Stimulated activated CD4-positive, alpha-beta T cell treated with anti-CD3 and anti-CD28 coated beads, Interleukin-15, amount 100 ng/mL, for 1 hour (primary cell): ENCODE measurements at regions not wholly inside any gene's neighbourhood (a gene's known extent, or its start where the extent isn't known, plus 50 kb on each side); places are given as distances from the start of the nearest gene placed in this dataset.
"Not testable (repeated sequence)": the region's sequence is repeated elsewhere in the genome, so short reads cannot be mapped to it uniquely, and the experiment has no call there.

Source experiments
- DNase-seq, 2 donors: peaks; one replicate each; pipeline ENCODE4 v3.0.0-alpha.2; 2020; ENCODE audit warnings: low read depth in 1 of 2, low spot score in 1 of 2

DNA sequence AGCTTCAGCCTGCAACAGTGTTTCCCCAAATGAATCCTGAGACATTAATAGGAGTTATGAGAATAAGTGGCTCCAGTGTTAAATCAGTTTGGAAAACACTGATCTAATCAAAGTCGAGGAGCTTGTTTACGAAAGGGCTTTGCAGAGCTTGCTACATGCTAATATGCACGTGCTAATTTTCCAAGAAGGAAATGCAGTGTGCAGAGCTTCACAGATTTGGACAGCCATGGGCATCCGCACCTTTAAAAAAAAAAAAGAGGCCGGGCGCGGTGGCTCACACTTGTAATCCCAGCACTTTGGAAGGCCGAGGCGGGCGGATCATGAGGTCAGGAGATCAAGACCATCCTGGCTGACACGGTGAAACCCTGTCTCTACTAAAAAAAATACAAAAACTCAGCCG, 79.7 kb upstream of the LMO2 start:
- not testable (repeated sequence) for DNase-seq

- no peak for DNase-seq
Observed at GRCh38 chr11:33970984-33971466, 79.1 kb upstream of the LMO2 start.

GRCh38 chr11:33967451-33967850, 75.6 kb upstream of the LMO2 start:
- DNase-seq: no peak

DNA sequence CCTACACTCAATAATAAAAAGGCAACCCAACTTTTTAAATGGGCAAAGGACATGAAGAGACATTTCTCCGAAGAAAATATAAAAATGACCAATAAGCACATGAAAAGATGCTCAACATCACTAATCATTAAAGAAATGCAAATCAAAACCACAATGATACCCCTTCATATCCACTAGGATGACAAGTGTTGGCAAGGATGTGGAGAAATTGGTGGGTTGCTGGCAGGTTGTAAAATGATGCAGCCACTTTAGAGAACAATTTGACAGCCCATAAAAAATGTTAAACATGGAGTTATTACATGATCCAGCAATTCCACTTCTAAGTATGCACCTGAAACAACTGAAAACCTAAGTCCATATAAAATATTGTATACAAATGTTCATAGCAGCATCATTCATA, 73.2 kb upstream of the LMO2 start:
- DNase-seq: no peak

DNA sequence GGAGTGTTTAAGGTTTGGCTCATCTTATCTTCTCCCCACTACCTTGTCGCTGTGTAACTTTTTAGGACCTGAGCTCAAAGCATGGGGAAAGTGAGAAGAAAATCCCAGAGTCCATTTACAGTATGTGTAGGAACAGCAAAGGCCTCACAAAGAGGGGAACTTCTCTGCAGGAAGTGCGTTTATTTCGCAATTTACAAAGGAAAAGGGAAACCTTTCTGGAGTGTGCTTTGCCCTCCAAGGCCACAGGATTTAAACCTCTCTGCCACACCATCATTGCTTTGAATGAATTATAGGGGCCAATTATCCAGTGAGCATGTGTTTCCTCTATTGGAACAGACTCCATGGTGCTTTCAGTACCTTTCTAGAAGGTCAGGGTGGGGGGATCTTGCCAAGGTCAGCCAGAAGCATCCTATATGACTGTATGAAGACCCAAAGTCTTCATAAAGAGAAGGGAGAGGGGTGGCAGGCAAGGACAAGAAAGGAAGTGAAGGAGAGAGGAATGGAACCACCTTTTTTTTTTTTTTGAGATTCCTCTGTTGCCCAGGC, 68.1 kb upstream of the LMO2 start:
- no peak for DNase-seq

GRCh38 chr11:33957304-33957917, 65.5 kb upstream of the LMO2 start:
- no peak for DNase-seq

DNA sequence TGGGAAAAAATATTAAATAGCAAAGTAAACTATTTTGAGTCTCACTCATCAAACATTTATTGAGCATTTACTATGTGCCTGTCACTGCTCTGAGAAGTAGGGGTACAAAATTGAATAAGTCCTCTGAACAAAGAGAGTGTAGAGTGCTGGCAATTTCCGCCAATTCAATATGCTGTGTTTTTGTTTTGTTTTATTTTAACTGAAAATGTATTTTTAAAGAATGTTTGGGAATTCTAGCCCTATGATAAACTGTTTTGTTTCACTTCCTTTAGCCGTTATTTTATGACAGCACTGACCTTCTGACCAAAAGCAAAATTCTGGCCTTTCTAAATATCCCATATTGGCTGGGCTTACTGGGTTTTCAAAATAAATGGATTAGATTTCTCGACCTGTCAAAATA, 64.7 kb upstream of the LMO2 start:
- no peak for DNase-seq

DNA sequence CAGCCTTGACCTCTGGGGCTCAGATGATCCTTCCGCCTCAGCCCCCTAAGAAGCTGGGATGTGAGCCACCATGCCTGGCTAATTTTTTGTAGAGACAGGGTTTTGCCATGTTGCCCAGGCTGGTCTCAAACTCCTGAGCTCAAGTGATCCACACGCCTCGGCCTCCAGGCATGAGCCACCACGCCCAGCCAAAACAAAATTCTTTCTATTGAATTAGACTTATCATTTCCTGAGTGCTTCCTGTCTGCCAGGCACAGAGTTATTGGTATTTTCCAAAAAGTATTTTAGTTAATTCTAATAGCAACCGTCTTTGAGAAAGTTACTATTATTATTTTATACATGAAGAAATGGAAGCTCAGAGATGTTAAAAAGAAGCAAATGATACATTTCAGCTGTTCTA, 61.4 kb upstream of the LMO2 start:
- DNase-seq: no peak

DNA sequence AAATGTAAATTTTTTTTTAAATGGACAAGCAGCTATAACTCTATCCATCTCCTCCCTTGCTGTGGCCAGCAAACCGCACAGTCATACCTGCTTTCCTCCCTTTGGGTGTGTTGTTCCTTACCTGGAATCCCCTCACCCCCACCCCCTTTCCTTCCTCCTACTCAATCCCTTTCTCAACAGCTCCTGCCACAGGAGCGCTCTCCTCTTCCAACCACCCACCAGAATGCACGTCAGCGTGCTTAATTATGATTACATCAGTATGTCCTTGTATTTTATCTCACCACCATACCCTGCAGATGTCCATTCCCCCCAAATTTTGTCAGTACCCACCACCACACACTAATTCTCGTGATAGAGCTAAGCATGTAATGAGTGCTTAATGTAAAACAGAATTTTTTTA, 60.9 kb upstream of the LMO2 start:
- no peak for DNase-seq

DNA sequence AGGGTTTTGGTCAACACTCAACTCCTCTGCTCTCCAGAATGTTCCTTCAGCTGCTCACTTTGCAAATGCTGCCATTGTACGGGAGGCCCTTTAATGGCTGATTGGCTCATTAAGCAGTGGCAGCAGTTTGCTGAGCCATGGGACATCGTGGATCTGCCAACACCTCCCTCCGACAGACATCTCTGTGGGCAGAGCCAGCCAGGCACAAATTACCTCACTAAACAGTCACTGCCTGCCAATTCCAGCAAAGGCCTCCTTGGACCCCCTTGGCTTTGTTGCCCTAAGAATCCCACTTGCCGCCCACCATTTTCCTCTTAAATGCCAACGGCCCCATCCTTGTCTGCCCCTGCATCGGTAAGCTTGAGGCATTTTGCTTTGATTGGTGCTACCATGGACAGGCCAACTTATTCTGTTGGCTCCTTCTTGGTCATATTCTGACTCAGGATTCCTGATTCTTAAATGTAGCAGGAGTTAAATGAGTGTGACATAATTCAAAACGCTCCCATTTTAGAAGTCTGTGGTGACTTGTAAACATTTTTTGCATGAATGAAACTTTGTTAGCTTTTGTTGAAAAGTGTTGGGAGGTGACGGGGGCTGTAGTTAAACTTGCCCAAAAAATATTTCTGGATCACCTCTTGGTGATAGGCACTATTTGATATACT, 57.5 kb upstream of the LMO2 start:
- DNase-seq: no peak

DNA sequence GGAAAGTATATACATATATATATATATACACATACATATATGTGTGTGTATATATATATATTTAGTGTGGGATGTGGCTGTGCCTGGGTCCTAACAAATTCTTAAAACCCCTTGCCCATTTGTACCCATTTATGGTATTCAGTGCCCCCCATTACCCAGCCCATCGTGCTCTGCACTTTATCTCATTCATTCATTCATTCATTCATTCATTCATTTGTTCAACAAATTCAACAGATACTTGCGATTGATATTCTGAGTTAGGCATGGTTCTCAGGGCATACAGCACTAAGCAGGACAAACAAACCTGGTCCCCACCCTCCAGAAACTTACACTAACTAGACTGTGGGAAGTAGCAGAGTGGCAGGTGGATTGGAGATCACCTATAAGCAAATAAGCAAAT, 56.6 kb upstream of the LMO2 start:
- no peak for DNase-seq

- not testable (repeated sequence) for DNase-seq
Observed at GRCh38 chr11:33947918-33948317, 56.0 kb upstream of the LMO2 start.

DNA sequence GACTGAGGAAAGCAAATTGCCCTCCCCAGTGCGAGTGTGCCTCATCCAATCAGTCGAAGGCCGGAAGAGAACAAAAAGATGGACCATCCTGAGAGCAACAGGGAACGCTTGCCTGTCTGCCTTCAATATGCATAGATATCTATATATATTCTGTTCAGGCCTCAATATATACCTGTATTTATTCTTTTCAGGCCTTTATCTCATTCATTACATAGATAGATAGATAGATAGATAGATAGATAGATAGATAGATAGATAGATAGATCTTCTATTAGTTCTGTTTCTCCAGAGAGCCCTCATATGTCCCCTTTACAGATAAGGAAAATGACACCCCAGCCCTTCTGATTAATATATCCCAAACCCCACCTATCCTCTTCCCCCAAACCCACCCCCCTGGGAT, 55.1 kb upstream of the LMO2 start:
- DNase-seq: no peak

DNA sequence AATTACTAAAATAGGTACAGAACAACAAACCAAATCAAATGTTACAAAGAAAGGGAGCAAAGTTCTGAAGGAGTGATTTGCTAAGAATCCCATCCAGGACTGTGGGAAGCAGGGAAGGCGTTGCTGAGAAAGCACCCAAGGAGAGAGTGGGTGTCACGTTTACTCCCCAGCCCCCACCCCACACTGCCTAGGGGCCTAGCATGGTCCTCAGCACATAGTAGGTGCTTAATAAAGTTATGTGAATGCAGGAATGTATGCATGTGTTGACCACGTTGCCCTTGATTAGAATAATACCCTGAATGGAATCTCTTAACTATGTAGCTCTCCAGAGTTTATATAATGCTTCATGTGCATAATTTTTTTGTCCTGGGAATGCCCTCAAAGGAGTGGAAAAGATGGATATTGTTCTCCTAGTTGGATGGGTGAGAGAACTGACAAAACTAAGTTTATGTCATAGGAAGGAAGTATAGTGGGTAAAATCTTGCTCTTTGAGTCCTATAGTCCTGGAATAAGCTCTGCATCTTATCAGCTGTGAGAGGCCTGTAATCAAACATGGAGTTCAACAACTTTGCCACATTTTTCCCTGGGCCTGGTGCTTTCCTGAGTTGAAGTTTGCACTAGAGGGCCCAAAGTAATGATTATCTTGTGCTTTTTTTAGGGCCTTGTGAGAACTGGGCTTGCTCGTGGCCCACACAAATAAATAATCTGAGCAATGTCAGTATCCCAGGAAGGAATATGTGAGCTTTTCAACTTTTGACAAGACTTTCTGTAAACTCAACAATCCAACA, 53.8 kb upstream of the LMO2 start:
- no peak for DNase-seq

GRCh38 chr11:33944693-33945424, 53.0 kb upstream of the LMO2 start:
- no peak for DNase-seq

- no peak for DNase-seq
Observed at GRCh38 chr11:33944345-33944692, 52.4 kb upstream of the LMO2 start.

DNA sequence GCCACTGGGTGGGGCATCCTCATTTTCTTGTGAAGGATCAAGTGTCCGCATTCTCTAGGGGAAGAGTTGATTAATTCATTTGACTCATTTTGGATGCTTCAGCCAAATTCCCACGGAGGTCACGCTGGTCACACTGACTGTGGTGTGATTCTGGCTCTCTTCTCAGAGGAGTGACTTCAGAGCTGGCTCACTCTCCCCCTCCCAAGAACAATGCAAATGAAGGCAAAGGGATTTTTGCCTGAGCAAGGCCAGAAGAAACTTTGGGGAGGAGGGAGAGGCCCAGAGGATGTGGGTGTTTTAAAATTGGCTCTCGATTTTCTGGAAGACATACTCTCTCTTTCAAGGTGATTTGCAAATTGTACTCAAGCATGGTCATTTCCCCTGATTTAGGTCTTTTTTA, 51.1 kb upstream of the LMO2 start:
- no peak for DNase-seq

- DNase-seq: no peak
Observed at GRCh38 chr11:33941637-33942160, 49.8 kb upstream of the LMO2 start.
